AG04449 (cell line): ENCODE measurements at regions not wholly inside any gene's neighbourhood (a gene's known extent, or its start where the extent isn't known, plus 50 kb on each side); places are given as distances from the start of the nearest gene placed in this dataset.

Experiments used
- CTCF ChIA-PET: fragments of 350-600 bp; formaldehyde crosslinking; extraction: SDS; loops from one replicate; lab custom pipeline; 2021; ENCODE audit warnings: antibody characterized with exemption; lab: Yijun Ruan, JAX
- POLR2A ChIA-PET: fragments of 400-600, 350-600 bp; formaldehyde crosslinking; extraction: SDS; loops from one replicate; lab custom pipeline; 2020; ENCODE audit warnings: antibody characterized with exemption, inconsistent platforms; lab: Yijun Ruan, JAX
- DNase-seq: peaks from one replicate; pipeline ENCODE4 v3.0.0-alpha.2; 2010; ENCODE audit warnings: low read depth, low spot score
- H3K4me3 ChIP-seq: 2 replicates; pipeline ENCODE4 v1.5.1; 2011; ENCODE audit warnings: low read depth, mild to moderate bottlenecking, control low read depth, low read length
- TF ChIP-seq, protein P1 (sequence below): IDR thresholded peaks from one replicate; pipeline ENCODE4 v1.5.1; 2011; ENCODE audit warnings: mild to moderate bottlenecking, moderate library complexity, low read length, control low read depth, inconsistent platforms; ENCODE audit not compliant: insufficient read depth; ENCODE audit errors: missing control alignments

GRCh38 chr5:136714286-136714685 is 348.9 kb upstream of the TRPC7 start:
- H3K4me3 ChIP-seq: no peak overlapping the region
- ChIA-PET CTCF (interaction anchor here (1.2 kb wide), 1 partner anchor 11 kb away, joined by 4 read pairs; no protein-coding TSS in a partner anchor), POLR2A (no interaction called here)
- DNase-seq: no peak
- TF ChIP-seq, protein P1, sequence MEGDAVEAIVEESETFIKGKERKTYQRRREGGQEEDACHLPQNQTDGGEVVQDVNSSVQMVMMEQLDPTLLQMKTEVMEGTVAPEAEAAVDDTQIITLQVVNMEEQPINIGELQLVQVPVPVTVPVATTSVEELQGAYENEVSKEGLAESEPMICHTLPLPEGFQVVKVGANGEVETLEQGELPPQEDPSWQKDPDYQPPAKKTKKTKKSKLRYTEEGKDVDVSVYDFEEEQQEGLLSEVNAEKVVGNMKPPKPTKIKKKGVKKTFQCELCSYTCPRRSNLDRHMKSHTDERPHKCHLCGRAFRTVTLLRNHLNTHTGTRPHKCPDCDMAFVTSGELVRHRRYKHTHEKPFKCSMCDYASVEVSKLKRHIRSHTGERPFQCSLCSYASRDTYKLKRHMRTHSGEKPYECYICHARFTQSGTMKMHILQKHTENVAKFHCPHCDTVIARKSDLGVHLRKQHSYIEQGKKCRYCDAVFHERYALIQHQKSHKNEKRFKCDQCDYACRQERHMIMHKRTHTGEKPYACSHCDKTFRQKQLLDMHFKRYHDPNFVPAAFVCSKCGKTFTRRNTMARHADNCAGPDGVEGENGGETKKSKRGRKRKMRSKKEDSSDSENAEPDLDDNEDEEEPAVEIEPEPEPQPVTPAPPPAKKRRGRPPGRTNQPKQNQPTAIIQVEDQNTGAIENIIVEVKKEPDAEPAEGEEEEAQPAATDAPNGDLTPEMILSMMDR: no peak

DNA sequence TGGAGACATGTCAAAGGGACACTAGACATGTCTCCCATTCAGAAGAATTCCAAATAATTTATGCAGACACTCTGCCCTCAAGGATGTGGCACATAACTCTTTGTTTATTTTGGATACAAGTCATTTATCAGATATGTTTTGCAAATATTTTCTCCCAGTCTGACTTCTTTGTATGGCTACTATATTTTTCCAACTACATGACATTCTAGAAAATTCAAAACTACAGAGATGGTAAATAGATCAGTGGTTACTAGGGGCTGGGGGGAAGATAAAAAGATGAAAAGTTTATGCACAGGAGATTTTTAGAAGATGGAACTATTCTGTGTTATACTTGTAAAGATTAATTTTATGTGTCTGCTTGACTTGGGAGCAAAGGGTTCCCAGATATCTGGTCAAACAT is 347.3 kb upstream of the TRPC7 start:
- DNase-seq: no peak
- ChIA-PET CTCF (interaction anchor here (1.0 kb wide), 1 partner anchor 75 kb away, joined by 3 read pairs; no protein-coding TSS in a partner anchor), POLR2A (no interaction called here)
- TF ChIP-seq, protein P1: no peak
- no peak overlapping the region for H3K4me3 ChIP-seq

DNA sequence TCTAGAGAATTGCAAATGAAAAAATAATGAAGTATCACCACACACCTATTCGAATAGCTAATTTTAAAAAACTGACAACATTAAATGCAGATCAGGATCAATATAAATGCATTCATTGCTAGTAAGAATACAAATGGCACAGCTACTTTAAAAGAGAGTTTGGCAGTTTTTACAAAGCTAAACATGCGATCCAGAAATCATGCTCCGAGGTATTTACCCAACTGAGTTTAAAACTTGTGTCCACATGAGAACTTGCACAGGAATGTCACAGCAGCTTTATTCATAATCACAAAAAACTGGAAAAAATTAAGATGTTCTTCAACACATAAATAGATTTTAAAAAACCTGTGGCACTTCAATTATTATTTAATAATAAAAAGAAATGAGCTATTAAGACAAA is 345.5 kb upstream of the TRPC7 start:
- H3K4me3 ChIP-seq: no peak overlapping the region
- POLR2A ChIA-PET: no interaction called here
- CTCF ChIA-PET: interaction anchor here (1.6 kb wide), 1 partner anchor 24 kb away, joined by 5 read pairs; no protein-coding TSS in a partner anchor
- no peak for DNase-seq
- TF ChIP-seq, protein P1: no peak

DNA sequence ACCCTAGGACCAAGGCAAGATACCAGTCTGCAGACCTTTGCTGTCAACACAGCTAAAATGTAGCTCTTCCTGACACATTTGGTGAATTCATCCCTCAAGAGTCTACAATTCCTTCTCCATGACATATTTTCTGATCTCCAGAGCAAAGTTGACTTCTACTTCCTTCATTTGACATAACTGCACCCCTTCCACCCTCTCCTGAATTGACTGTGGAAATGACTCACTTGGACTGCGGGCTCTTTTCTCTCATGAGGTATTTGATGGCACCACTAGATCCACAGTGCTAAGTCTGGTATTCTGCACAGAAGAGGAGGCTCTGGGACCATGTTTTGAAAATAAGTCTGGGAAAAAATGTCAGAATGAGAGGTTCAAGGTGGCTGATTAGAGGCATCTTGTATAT is 338.4 kb upstream of the TRPC7 start:
- ChIA-PET CTCF (interaction anchor here (0.9 kb wide), 2 partner anchors 11 to 18 kb away, joined by 3 to 4 read pairs; no protein-coding TSS in a partner anchor), POLR2A (no interaction called here)
- TF ChIP-seq, protein P1: no peak
- no peak for DNase-seq
- no peak overlapping the region for H3K4me3 ChIP-seq

GRCh38 chr5:136703036-136703435 is 337.7 kb upstream of the TRPC7 start:
- no peak overlapping the region for H3K4me3 ChIP-seq
- TF ChIP-seq, protein P1: no peak
- no peak for DNase-seq
- ChIA-PET CTCF (interaction anchor here (0.9 kb wide), 2 partner anchors 12 to 17 kb away, joined by 3 to 4 read pairs; no protein-coding TSS in a partner anchor), POLR2A (no interaction called here)

DNA sequence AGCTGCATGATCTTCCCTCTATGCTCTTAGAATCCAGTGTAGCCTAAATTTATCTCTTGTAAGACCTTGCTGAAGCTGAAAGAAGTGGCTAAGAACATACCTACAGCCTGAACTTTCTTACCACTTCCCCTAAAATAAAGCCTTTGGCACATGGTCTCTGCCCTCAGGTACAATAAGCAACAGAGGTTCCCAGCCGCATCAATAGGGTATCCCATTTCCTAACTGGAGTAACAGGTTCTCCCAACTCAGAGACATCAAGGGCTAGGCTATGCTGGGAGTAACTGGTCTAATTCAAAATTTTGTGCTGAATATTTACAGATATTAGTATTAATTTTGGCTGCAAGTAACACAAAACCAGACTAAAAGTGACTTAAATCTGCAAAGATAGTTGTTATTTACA is 335.8 kb upstream of the TRPC7 start:
- no peak overlapping the region for H3K4me3 ChIP-seq
- POLR2A ChIA-PET: no interaction called here
- TF ChIP-seq, protein P1: no peak
- no peak for DNase-seq
- CTCF ChIA-PET: interaction anchor here (0.7 kb wide), 1 partner anchor 18 kb away, joined by 3 read pairs; no protein-coding TSS in a partner anchor
